ENCODE measurements at regions not wholly inside any gene's neighbourhood (a gene's known extent, or its start where the extent isn't known, plus 50 kb on each side); places are given as distances from the start of the nearest gene placed in this dataset.
A peak's percentile ranks its signal among the peaks of the same experiment; 100 is the strongest.
"Not testable (repeated sequence)": the region's sequence is repeated elsewhere in the genome, so short reads cannot be mapped to it uniquely, and the experiment has no call there.

DNA sequence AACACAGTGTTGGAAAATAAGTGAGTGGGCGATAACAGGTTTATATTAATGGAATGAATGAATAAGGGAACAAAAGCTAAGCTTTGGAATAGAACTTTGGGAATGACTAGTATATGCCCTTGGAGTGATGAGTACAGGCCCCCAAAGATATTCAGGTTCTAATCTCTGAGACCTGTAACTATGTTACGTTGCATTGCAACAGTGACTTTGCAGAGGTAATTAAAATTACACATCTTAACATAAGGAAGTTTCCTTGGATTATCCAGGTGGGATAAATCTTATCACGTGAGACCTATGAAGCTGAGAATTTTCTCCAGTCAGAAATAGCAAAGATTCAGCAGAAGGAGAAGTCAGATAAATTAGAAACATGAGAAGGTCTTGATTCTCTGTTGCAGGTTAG lies 661.5 kb upstream of the LINC00305 start:
- no peak for DNase-seq

DNA sequence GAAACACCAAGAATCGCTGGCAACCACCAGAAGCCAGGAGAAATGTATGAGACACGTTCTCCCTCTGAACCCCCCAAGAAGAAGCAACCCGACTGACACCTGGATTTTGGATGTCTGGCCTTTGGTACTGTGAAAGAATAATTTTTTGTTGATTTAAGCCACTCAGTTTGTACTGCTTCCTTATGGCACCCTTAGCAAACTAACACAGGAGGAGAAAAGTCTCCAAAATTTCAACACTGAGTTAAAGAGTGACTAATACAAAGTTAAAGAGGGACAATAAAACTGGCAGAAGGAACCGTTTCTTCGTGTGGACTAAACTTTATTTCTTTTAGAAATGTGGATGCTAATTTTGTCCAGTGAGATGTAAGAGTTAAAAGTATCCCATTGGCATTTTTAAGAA lies 660.9 kb upstream of the LINC00305 start:
- DNase-seq = no peak

DNA sequence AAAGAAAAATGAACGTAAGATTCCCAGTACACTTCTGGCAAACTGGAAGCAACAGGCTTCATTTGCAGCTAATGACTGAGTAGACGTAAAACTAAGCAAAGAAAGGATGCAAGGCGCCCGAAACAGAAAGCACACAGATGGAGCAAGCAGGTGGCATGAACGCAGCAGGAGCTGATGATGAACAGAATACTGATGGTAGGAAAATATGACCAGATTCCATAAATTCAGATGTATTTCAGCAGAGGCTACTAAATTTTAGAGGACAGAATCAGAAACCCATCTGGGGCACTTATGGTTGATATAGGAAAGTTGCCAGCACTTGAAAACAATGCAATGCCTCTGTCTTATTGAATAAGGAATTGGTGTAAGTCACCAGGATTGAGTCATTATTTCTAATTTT lies 658.7 kb upstream of the LINC00305 start:
- DNase-seq = no peak

DNA sequence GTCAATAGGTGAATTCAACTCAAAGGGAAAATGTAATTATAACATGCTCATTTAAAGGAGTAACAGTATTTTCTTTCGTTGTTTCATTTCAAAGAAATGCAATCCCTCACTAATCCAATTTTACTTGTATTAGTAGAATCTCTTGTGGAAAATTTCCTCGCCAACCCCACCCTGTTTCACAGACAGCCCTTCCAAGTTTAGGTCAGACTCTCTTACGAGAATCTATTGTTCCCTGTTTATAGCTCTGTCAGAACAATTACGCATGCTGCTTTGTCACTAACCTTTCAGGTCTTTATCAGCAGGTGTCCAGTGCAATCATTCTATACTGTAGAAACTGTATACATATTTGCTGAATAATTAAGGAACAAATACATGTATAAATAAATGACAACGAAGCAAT lies 657.8 kb upstream of the LINC00305 start:
- DNase-seq = no peak

DNA sequence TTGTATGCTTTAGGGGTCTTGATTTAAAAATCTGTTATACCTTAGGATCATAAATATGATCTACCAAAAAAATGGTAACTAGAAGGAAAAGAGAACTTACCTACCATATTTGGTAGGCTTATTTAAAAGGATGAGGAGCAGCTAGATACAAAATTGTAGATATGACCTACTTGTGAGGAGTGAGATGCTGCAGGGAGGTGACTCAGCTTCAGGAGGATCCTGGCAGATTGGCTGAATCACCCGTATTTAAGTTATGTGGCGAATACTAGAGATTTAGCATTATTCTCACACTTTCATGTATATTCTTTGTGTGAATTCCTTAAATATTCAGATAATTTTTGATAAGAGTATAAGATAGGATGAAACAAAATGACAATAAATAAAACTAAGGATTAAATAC lies 657.3 kb upstream of the LINC00305 start:
- DNase-seq = no peak

DNA sequence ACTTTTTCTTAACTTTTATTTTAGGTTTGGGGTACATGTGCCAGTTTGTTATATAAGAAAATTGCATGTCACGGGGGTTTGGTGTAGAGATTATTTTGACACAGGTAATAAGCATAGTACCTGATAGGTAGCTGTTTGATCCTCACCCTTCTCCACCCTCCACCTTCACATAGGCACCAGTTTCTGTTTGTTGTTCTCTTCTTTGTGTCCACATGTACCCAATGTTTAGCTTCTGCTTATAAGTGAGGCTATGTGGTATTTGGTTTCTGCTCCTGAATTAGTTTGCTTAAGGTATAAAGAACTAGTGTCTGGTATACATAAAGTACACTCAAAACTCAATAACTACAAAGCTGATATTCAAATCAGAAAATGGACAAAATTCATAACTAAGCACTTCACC lies 654.6 kb upstream of the LINC00305 start:
- DNase-seq = no peak

DNA sequence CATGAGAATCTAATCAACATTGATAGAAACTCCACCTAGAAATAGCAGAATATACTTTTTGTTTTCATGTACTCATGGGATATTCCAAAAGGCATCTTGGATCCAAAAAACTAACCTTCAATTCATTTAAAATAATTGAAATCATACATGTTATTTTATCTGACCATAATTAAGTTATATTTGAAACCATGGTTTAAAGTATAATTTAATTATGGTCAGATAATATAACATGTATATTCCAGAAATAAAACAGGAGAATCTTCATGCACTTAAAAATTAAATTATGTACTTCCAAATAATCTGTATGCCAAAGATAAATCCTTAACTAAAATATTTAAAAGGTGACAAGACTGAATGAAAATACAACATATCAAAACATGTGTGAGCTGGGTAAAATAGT lies 651.3 kb upstream of the LINC00305 start:
- no peak for DNase-seq

DNA sequence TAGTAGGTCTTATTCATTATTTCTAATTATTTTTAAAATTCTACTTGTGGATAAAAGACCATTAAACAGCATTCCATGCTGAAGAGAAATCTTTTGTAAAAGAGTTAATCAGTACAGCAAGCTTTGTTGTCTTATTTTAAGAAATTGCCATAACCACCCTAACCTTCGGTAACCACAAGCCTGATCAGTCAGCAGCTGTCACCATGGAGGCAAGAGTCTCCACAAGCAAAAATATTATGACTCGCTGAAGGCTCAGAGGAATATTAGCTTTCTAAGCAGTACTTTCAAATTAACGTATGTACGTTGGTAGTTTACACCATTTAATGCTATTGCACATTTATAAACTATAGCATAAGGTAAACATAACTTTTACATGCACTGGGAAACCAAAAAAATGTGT lies 650.5 kb upstream of the LINC00305 start:
- DNase-seq = no peak

DNA sequence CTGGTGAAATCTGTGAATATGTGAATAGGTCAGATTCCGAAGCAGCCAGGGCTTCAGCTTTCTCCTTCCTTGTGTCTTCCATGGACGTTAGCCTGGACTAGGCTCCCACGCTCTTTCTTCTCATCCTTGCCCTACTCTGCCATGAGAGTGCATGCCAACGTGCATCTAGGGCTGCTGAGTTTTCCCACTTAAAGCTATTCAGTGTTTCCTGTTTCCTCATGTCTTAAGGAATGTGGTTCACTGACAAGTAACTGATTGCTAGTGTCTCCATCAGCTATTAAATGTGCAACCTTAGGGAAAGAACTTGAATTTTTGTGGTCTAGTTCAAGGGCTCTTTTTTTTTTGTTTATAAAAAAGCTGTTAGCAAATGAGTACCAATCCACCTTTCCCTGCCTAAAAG lies 642.3 kb upstream of the LINC00305 start:
- no peak for DNase-seq

DNA sequence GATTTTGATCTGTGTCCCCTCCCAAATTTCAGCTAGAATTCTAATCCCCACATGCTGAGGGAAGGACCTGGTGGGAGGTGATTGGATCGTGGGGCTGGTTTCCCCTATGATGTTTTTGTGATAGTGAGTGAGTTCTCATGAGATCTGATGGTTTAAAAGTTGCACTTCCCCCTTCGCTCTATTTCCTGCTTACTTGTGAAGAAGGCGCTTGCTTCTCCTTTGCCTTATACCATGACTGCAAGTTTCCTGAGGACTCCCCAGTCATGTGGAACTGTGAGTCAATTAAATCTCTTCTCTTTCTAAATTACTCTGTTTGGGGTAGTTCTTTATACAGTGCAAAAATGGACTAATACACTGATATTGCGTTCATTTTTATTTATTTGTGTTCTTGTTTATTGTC lies 636.8 kb upstream of the LINC00305 start:
- no peak for DNase-seq

DNA sequence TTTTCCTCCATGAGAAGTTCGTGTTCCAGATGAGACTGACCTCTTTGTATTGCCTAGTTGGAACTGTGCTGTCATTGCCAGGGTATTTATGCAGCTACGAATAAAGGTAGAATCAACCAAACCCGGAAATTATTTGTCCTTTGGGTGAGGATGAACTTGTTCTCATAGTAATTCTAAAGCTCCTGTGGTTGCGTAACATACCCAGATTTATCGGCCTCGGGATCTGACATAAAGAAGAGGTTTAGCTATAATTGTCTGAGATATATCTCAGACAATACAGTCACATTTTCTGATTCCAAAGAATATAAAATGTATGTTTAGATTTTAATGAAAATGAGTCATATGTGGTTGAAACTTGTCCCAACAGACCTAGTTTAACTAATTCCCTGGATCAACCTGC lies 628.7 kb upstream of the LINC00305 start:
- DNase-seq = no peak

DNA sequence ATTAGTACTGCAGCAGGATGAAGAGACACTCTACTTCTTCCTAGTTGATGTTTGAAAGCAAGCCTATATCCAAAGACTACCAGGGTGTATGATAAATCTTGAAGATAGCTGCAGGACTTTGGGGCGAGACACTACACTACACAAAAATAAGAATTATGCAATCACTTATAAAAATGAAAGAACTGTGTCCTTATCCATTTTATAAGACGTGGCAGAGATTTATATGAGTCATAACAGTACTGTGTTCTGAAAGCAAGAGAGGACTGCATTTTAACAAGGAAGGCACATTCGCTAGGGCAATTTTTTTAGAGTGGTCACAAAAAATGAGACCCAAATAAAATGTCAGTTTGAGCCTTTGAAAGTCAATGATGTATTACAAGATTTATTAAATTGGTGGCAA lies 617.0 kb upstream of the LINC00305 start:
- no peak for DNase-seq

DNA sequence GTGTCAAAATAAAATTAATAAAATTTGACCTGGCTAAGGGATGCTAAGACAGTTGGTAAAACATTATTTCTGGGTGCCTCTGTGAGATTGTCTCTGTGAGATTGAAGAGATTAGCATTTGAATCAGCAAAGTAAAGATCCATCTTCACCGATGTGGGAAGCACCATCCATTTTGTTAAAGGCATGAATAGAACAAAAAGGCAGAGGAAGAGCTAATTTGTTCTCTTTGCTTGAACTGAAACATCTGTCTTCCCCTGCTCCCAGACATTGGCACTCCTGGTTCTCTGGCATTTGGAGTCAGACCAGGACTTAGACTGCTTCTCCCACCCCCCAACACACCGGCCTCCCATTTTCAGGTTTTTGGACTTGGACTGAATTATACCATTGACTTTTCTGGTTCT lies 603.8 kb upstream of the LINC00305 start:
- no peak for DNase-seq

DNA sequence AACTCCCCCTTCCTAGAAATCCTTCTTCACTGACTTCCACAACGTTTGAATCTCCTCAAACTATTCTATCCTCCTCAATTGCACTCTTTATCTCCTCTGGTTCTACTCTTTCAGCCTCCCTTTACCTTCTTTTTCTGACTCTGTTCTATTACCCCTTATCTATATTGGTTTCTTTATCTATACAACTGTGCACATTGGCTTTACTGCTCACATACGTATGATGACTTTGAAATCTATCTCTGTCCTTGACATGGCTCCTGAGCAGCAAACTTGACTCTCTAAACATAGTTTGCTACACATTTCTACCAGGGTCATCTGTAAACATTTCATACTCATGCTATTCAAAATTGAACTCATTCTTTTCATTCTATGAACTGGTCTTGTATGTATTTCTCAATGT lies 601.0 kb upstream of the LINC00305 start:
- DNase-seq = no peak

DNA sequence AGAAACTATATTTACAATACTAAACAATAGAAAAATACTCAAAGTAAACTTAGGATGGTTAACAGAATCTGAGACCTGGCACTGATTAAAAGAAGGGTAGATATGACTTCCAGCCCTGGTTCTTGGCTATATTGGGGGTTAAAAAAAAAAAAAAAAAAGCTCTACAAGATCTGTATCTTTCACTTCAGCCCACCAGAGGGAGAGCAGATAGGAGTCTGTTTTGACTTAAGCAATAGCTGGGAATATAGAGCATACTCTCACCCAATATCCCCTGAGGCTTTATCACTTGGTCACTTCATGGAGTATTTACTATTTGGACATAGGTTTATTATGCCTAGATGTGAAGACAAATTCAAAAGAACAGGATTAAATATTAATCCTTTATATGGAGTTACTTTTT lies 598.9 kb upstream of the LINC00305 start:
- no peak for DNase-seq

DNA sequence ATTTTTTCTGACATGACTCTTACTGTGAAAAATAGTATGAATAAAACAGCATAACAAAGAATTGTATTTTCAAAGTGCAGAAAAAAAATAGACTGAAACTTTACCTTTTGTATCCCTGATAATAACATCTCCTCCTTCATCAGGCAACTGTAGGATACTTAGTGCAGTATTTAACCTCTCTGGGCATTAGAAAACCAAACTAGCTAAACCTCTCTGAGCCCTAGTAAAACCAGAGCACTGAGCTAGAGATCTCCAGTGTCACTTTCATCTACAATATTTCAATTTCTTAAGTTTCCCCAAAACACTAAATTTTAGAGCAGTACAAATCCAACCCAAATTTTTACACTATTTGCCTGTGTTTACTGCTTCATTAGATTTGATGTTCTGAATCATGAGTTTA lies 594.0 kb upstream of the LINC00305 start:
- DNase-seq = no peak

DNA sequence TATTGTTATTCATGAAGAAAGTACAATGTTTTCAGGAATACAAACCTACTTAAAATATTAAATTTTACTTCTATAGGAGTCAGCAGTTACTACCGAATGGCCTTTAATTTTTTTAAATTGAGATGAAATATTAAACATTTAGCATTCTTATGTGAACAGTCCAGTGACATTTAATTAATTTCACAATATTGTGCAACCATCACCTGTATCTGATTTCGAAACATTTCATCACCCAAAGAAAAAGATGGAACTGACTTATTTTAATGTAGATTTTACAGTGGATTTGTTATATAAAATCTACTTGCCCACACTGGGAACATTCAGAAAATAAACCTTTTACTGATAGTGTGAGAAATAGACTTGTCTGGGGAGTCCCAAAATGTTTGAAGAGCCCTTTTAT lies 585.2 kb upstream of the LINC00305 start:
- no peak for DNase-seq

DNA sequence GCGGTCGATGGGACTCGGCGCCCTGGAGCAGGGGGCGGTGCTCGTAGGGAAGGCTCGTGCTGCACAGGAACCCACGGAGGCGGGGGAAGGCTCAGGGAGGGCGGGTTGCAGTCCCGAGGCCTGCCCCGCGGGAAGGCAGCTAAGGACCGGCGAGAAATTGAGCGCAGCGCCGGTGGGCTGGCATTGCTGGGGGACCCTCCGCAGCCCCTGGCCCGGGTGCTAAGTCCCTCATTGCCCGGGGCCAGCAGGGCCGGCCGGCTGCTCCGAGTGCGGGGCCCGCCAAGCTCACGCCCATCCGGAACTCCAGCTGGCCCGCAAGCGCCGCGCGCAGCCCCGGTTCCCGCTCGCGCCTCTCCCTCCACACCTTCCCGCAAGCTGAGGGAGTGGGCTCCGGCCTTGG lies 576.8 kb upstream of the LINC00305 start:
- DNase-seq = not testable (repeated sequence)

DNA sequence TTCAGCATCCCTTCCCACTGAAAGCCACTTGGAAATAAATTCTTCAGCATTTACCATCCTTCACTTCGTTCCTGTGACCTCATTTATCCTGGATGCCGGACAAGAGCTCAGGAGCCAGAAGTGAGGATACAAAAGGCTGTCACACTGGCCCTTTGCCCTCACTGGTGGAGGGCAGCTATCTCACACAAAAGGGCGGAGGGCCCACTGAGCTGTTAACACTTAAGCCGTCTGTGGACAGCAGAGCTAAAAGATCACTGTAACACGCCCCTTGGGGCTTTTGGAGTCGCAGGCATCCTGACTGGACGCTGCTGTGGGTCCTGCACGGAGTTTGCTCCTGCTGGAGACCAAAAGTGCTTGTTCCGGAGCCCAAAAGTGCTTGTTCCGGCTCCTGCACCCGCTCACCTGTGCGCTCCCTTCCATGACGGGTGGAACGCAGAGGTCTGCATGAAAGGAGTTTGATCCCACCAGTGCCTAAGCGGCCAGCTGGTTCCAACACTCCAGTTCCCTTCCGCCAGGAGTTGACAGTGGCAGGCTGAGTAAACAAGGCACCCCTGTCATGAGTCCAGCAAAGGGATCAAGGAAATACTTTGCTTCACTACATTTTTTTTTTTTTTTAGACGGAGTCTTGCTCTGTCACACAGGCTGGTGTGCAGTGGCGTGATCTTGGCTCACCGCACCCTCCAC lies 572.0 kb upstream of the LINC00305 start:
- no peak for DNase-seq

DNA sequence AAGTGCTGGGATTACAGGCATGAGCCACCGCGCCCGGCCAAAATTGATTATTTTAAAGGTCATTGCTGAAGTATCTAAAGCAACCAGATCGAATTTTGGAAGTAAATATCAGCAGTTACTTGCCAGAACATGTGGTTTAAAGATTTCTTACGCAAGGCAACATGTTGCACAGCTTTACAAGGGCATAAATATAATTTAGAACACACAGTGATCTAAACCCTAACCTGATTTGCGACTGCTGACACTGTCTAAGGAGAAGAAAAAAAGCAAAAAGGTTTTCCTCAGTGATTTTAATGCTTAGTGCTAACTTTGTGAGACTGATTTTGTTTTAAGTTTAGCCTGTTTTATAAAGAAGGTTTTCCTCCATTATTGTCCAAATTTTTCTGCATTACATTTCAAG lies 569.9 kb upstream of the LINC00305 start:
- DNase-seq = no peak

DNA sequence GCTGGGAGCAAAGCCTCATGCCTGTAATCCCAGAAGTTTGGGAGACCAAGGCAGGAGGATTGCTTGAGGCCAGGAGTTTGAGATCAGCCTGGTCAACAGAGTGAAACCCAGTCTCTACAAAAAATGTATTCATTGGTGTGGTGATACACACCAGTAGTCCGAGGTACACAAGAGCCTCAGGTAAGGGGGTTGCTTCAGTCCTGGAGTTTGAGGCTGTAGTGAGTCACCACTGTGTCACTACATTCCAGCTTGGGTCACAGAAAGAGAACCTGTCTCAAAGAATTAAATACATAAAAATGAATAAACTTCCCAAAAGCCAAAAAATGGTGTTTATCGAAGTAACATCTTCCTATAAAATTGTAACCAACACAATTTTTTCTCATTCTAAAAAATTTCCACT lies 568.1 kb upstream of the LINC00305 start:
- no peak for DNase-seq

DNA sequence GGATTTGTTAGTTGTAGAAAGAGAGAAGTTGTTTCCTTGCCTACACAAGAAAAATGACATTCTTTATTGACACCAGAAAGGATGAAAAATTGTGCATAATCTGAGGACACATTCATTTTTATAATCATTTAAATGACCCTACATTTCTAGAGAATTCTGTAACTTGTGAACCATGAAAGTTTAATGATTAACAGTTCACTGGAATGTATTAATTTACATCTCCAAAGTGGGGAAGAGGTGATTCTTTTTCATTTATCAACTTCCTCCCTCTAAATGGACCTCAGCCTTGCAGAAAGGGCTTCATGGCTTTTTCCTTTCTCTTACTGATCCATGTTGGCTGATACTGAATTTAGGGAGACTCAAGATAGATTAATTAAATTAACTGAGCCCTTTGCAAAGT lies 565.2 kb upstream of the LINC00305 start:
- no peak for DNase-seq

DNA sequence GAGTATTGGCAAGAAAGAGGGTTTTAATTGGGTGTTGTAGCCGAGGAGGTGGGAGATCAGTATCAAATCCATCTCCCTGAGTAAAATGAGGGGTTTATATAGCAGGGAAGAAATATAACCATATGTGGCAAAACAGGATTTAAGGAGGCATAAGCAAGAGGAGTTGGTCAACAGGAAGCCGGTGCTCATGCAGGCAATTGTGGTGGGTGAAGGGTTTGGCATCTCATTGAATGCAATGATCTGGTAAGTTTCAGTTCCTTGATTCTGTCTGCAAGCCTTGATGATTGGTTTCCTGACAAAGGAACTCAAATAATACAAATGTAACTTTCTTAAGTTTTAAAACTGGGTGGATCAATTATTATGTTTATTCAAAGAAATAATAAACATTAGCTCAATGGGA lies 564.4 kb upstream of the LINC00305 start:
- peak; percentile 73 for DNase-seq

DNA sequence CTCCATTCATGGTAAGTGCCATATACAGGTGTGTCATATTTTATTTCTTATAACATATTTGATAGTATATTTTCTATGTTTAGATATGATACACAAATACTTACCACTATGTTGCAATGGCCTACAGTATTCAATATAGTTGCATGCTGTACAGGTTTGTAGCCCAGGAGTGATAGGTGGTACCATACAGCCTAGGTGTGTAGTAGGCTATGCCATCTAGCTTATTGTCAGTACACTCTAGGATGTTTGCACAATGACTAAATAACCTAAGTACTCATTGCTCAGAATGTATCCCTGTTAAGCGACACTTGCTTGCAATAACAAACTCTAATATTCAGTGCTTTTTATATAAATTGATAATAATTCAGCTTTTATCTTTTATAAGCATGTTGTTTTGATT lies 563.1 kb upstream of the LINC00305 start:
- no peak for DNase-seq

DNA sequence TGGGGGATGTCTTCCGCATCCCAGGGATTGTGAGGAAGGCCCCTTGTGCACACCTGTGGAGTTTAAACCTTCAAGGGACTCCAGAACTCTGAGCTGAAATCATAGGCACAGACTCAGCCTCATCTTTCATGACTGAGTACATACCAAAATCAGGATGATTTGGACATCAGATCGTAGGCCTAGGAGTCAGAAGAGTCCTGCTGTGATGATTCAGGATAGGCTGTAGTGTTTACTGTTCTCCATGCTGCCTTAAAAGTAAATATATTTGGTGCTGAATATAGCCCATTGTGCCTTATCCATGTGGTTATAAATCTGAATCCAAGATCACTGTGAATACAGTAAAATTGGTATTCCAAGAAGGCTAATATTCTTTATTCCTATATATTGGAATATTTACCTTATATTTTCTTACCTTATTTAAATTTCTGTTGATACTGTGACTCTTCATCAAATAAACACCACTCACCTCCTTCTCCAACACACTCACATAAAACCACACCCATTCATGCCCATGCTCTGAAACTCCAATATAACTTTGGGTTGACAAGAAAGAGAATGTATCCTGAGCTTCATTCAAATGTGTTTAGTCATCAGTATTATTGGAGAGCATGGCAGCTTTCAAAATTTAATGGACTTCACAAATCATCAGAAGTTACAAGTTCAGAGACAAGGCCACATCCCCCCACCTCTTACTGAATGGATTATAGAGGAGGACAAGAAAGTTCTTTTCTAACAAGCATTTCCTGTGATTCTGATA lies 561.4 kb upstream of the LINC00305 start:
- DNase-seq = no peak

Data from SIG-M5 (cell line).